ENCODE measurements at regions not wholly inside any gene's neighbourhood (a gene's known extent, or its start where the extent isn't known, plus 50 kb on each side); places are given as distances from the start of the nearest gene placed in this dataset.

- DNase-seq (ENCODE audit: low spot score) (no peak), ATAC-seq (ENCODE audit: insufficient number of reproducible peaks, low FRiP score, low read depth) (no peak)
- TF ChIP-seq, protein P1, sequence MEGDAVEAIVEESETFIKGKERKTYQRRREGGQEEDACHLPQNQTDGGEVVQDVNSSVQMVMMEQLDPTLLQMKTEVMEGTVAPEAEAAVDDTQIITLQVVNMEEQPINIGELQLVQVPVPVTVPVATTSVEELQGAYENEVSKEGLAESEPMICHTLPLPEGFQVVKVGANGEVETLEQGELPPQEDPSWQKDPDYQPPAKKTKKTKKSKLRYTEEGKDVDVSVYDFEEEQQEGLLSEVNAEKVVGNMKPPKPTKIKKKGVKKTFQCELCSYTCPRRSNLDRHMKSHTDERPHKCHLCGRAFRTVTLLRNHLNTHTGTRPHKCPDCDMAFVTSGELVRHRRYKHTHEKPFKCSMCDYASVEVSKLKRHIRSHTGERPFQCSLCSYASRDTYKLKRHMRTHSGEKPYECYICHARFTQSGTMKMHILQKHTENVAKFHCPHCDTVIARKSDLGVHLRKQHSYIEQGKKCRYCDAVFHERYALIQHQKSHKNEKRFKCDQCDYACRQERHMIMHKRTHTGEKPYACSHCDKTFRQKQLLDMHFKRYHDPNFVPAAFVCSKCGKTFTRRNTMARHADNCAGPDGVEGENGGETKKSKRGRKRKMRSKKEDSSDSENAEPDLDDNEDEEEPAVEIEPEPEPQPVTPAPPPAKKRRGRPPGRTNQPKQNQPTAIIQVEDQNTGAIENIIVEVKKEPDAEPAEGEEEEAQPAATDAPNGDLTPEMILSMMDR (IDR thresholded peaks at IDR 0.05), result no peak
- H3K9me3 ChIP-seq, result no peaks in the 10 kb centered on the region
- H3K36me3 ChIP-seq, result no peaks in the 10 kb centered on the region
- H3K27me3 ChIP-seq (replicated peaks; ENCODE audit: insufficient read depth), result no peaks in the 10 kb centered on the region
- H3K4me1 ChIP-seq (ENCODE audit: control insufficient read depth in 1 of 2, low read depth in 2 of 2), result no peaks in the 10 kb centered on the region
- no peak overlapping the region for H3K27ac ChIP-seq
- H3K4me3 ChIP-seq, result no peak overlapping the region
These were observed 167.6 kb upstream of the DDX18 start for GRCh38 chr2:117646872-117647271.

DNA sequence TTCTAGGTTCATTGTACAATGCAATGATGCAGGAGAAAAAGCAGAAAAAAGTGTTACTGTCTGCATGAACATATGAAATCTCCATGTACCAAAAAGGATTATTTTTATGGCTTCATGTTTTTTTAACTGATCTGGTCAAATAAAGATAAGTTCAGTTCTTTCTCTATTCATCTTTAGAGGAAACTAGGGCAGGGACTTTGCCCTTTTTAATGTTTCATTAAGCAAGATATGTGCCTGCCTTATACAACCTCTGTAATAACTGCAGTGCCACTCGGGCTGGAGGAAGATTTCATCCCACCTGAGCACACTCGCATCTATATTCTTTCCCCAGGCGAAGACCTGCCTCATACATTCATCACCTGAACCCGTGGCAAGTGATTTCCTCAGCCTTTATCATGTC lies 157.9 kb upstream of the DDX18 start:
- Histone ChIP-seq H3K4me1 (ENCODE audit: control insufficient read depth in 1 of 2, low read depth in 2 of 2) (no peaks in the 10 kb centered on the region), H3K27me3 (replicated peaks; ENCODE audit: insufficient read depth) (no peaks in the 10 kb centered on the region), H3K9me3 (no peaks in the 10 kb centered on the region), H3K4me3 (no peak overlapping the region), H3K27ac (no peak overlapping the region), H3K36me3 (no peaks in the 10 kb centered on the region)
- DNase-seq (ENCODE audit: low spot score), result no peak
- TF ChIP-seq, protein P1 (IDR thresholded peaks at IDR 0.05), result no peak
- no peak for ATAC-seq (ENCODE audit: insufficient number of reproducible peaks, low FRiP score, low read depth)

DNA sequence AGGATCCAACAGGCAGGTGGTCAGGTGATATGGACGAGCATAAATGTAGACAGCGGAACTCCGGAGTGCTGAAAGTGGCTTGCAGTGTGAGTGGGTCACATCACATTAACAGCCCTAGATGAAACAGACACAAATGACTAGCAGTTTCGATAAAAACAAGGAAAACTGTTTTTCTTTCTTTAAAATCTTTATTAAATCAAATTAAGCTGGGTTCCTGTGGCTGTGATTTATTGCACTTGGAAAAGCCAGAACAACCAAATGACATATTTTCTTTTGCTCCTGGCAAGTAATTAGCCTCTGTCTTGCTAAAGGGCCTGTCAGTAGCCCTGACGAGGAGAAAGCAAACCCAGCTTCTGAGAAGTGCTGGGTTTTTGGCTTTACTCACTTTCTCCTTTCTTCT lies 152.9 kb upstream of the DDX18 start:
- TF ChIP-seq, protein P1 (IDR thresholded peaks at IDR 0.05), result no peak
- no peak for ATAC-seq (ENCODE audit: insufficient number of reproducible peaks, low FRiP score, low read depth)
- no peaks in the 10 kb centered on the region for H3K4me1 ChIP-seq (ENCODE audit: control insufficient read depth in 1 of 2, low read depth in 2 of 2)

DNA sequence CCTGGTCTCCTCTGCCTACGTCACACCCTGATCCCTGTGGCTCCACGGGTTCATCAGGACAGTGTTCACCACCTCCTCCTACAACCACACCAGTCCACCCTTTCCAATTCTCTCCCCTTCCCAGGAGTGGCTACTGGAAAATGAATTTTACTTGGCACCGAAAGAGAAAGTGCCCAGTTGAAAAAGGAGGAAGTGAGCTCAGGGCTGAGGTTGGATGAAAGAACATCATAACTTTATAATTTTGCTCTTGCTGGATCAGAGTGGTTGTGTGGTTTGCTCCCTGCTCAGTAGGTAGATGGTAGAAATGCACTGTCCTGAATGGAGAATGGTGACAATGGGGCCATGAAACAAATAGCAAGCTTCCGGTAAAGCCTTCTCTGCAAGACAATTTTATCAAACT lies 140.3 kb upstream of the DDX18 start:
- Histone ChIP-seq H3K36me3 (no peaks in the 10 kb centered on the region), H3K27me3 (replicated peaks; ENCODE audit: insufficient read depth) (no peaks in the 10 kb centered on the region), H3K4me1 (ENCODE audit: control insufficient read depth in 1 of 2, low read depth in 2 of 2) (no peaks in the 10 kb centered on the region), H3K27ac (no peak overlapping the region), H3K9me3 (no peaks in the 10 kb centered on the region), H3K4me3 (no peak overlapping the region)
- DNase-seq (ENCODE audit: low spot score), result no peak
- no peak for ATAC-seq (ENCODE audit: insufficient number of reproducible peaks, low FRiP score, low read depth)
- TF ChIP-seq, protein P1 (IDR thresholded peaks at IDR 0.05), result no peak

More for the DNA sequence above, 152.9 kb upstream of the DDX18 start:
- Histone ChIP-seq H3K27me3 (replicated peaks; ENCODE audit: insufficient read depth) (no peaks in the 10 kb centered on the region), H3K36me3 (no peaks in the 10 kb centered on the region), H3K4me3 (no peak overlapping the region), H3K9me3 (no peaks in the 10 kb centered on the region), H3K27ac (no peak overlapping the region)
- no peak for DNase-seq (ENCODE audit: low spot score)

DNA sequence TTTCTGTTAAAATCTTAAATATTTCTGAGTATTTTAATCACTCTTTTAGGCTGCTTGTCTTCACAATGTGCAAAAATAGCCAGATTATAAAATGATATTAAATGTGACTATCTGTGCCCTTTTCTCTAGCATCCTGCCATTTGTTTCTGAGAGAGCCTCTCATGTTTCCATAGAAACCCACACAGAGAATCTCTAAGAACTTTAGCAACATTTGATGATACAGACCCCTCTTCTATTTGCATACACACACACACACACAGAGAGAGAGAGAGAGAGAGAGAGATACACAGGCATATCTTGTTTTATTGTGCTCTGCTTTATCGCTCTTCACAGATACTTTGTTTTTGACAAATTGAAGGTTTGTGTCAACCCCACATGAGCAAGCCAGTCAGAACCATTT lies 134.5 kb upstream of the DDX18 start:
- H3K4me1 ChIP-seq (ENCODE audit: control insufficient read depth in 1 of 2, low read depth in 2 of 2), result no peaks in the 10 kb centered on the region
- no peak for DNase-seq (ENCODE audit: low spot score)
- no peak for ATAC-seq (ENCODE audit: insufficient number of reproducible peaks, low FRiP score, low read depth)
- H3K27me3 ChIP-seq (replicated peaks; ENCODE audit: insufficient read depth), result no peaks in the 10 kb centered on the region
- TF ChIP-seq, protein P1 (IDR thresholded peaks at IDR 0.05), result no peak
- H3K27ac ChIP-seq, result no peak overlapping the region
- H3K9me3 ChIP-seq, result no peaks in the 10 kb centered on the region
- no peaks in the 10 kb centered on the region for H3K36me3 ChIP-seq
- H3K4me3 ChIP-seq, result no peak overlapping the region
